HepG2 (cell line): ENCODE measurements at regions not wholly inside any gene's neighbourhood (a gene's known extent, or its start where the extent isn't known, plus 50 kb on each side); places are given as distances from the start of the nearest gene placed in this dataset.

ENCODE experiments used
- ATF7-NPFF ChIP-seq: sonication (generic); formaldehyde crosslinking; IDR thresholded peaks from 2 replicates; pipeline ENCODE4 v1.8.1; 2023; ENCODE audit warnings: mild to moderate bottlenecking, low read depth, missing genetic modification reagents, moderate library complexity
- BORCS8-MEF2B ChIP-seq: sonication (generic); formaldehyde crosslinking; IDR thresholded peaks from 2 replicates; pipeline ENCODE4 v1.8.0; 2022; ENCODE audit warnings: mild to moderate bottlenecking, missing genetic modification reagents
- EP300 ChIP-seq, 3 experiments: sonication (generic) in 1 of 3; formaldehyde crosslinking in 1 of 3; IDR thresholded peaks; 2 replicates each; pipeline versions ENCODE4 v1.5.1 to v1.6.1; 2011 to 2020; ENCODE audit warnings: low read depth in 2 of 3, low read length in 2 of 3, borderline replicate concordance in 1 of 3, improper control_type of control experiment in 1 of 3, mild to moderate bottlenecking in 1 of 3, missing genetic modification reagents in 1 of 3, moderate library complexity in 1 of 3
- FOXO1 ChIP-seq: sonication (generic); formaldehyde crosslinking; IDR thresholded peaks from 2 replicates; pipeline ENCODE4 v1.4.0; 2020; ENCODE audit warnings: missing genetic modification reagents
- GTF3A ChIP-seq: sonication (generic); formaldehyde crosslinking; conservative IDR thresholded peaks from 2 replicates; pipeline ENCODE4 v1.4.0; 2020; ENCODE audit warnings: mild to moderate bottlenecking, missing genetic modification reagents
- HDAC6 ChIP-seq: fragments of 200-600 bp; sonication (generic); IDR thresholded peaks from 2 replicates; pipeline ENCODE4 v1.7.0; 2017; ENCODE audit warnings: mild to moderate bottlenecking, antibody characterized with exemption, low read length, low read depth
- HNF4A ChIP-seq: sonication (generic); formaldehyde crosslinking; IDR thresholded peaks from 2 replicates; pipeline ENCODE4 v1.4.0; 2020; ENCODE audit warnings: missing genetic modification reagents
- HNF4G ChIP-seq, 2 experiments: sonication (generic) in 1 of 2; formaldehyde crosslinking in 1 of 2; IDR thresholded peaks; 2 replicates each; pipeline versions ENCODE4 v1.4.0 to v1.6.1; 2011 to 2020; ENCODE audit warnings: borderline replicate concordance in 2 of 2, low read depth in 2 of 2, mild to moderate bottlenecking in 2 of 2, low read length in 1 of 2, missing genetic modification reagents in 1 of 2, moderate library complexity in 1 of 2
- HOXA3 ChIP-seq: sonication (generic); formaldehyde crosslinking; IDR thresholded peaks from 2 replicates; pipeline ENCODE4 v1.5.0; 2020; ENCODE audit warnings: missing genetic modification reagents
- MAX ChIP-seq: IDR thresholded peaks from 2 replicates; pipeline ENCODE4 v1.6.1; 2012; ENCODE audit warnings: inconsistent platforms
- NFIB ChIP-seq: sonication (generic); formaldehyde crosslinking; IDR thresholded peaks from 2 replicates; pipeline ENCODE4 v1.9.0; 2021; ENCODE audit warnings: missing genetic modification reagents, mild to moderate bottlenecking, borderline replicate concordance
- PATZ1 ChIP-seq: sonication (generic); formaldehyde crosslinking; IDR thresholded peaks from 2 replicates; pipeline ENCODE4 v1.4.0; 2020; ENCODE audit warnings: missing genetic modification reagents
- PRMT3 ChIP-seq: sonication (generic); formaldehyde crosslinking; IDR thresholded peaks from 2 replicates; pipeline ENCODE4 v1.8.1; 2022; ENCODE audit warnings: low read depth, mild to moderate bottlenecking, moderate library complexity, missing genetic modification reagents, borderline replicate concordance
- SRY ChIP-seq: sonication (generic); formaldehyde crosslinking; IDR thresholded peaks from 2 replicates; pipeline ENCODE4 v1.8.0; 2022; ENCODE audit warnings: mild to moderate bottlenecking, missing genetic modification reagents
- TBL1XR1 ChIP-seq: fragments of 150-350 bp; IDR thresholded peaks from 2 replicates; pipeline ENCODE4 v1.6.1; 2014; ENCODE audit warnings: borderline replicate concordance, low read length; ENCODE audit not compliant: partially characterized antibody
- ZBTB37 ChIP-seq: sonication (generic); formaldehyde crosslinking; IDR thresholded peaks from 2 replicates; pipeline ENCODE4 v1.4.0; 2020; ENCODE audit warnings: mild to moderate bottlenecking, missing genetic modification reagents
- ZNF205 ChIP-seq: IDR thresholded peaks from 2 replicates; pipeline ENCODE4 v1.6.1; 2018; ENCODE audit warnings: missing biosample characterization, missing genetic modification reagents
- ZNF253 ChIP-seq: sonication (generic); formaldehyde crosslinking; IDR thresholded peaks from 2 replicates; pipeline ENCODE4 v1.8.0; 2022; ENCODE audit warnings: mild to moderate bottlenecking, missing genetic modification reagents, borderline replicate concordance
- ZNF383 ChIP-seq: sonication (generic); formaldehyde crosslinking; IDR thresholded peaks from 2 replicates; pipeline ENCODE4 v1.4.0; 2020; ENCODE audit warnings: missing genetic modification reagents, mild to moderate bottlenecking, borderline replicate concordance
- ZNF570 ChIP-seq: sonication (generic); formaldehyde crosslinking; IDR thresholded peaks from 2 replicates; pipeline ENCODE4 v1.4.0; 2020; ENCODE audit warnings: mild to moderate bottlenecking, missing genetic modification reagents, borderline replicate concordance
- ZNF660 ChIP-seq: sonication (generic); formaldehyde crosslinking; IDR thresholded peaks from 2 replicates; pipeline ENCODE4 v1.5.1; 2020; ENCODE audit warnings: mild to moderate bottlenecking, low read depth, missing genetic modification reagents, borderline replicate concordance
- ZNF720 ChIP-seq: sonication (generic); formaldehyde crosslinking; IDR thresholded peaks from 2 replicates; pipeline ENCODE4 v1.4.0; 2020; ENCODE audit warnings: missing genetic modification reagents
- ZNF761 ChIP-seq: sonication (generic); formaldehyde crosslinking; conservative IDR thresholded peaks from 2 replicates; pipeline ENCODE4 v1.4.0; 2020; ENCODE audit warnings: mild to moderate bottlenecking, missing genetic modification reagents

GRCh38 chr19:56976995-56977906, 136.7 kb upstream of the PEG3 start (continued):
- TF ChIP-seq NFIB (CRISPR knock-in tag) (no peak), ZNF761 (CRISPR knock-in tag) (0 out of 2 replicates have a peak, but pooled peaks have one; percentile 16), PATZ1 (peak; percentile 44; the same call in 1 of the 2 replicates), GTF3A (CRISPR knock-in tag) (0 out of 2 replicates have a peak, but pooled peaks have one; percentile 27), PRMT3 (no peak), ATF7-NPFF (CRISPR knock-in tag) (no peak), TBL1XR1 (no peak), ZNF383 (CRISPR knock-in tag) (0 out of 2 replicates have a peak, but pooled peaks have one; percentile 62), ZNF205 (CRISPR knock-in tag) (no peak), ZBTB37 (0 out of 2 replicates have a peak, but pooled peaks have one; percentile 51), HNF4A (CRISPR knock-in tag) (peak; percentile 91), HOXA3 (no peak; the same call in 1 of the 2 replicates), ZNF253 (no peak), ZNF660 (CRISPR knock-in tag) (no peak), ZNF570 (0 out of 2 replicates have a peak, but pooled peaks have one; percentile 44), FOXO1 (CRISPR knock-in tag) (peak; percentile 69; the same call in 1 of the 2 replicates), HNF4G (IDR thresholded peaks at IDR 0.05; ENCODE audit: borderline replicate concordance, low read depth, low read length) (peak; percentile 68), HNF4G (CRISPR knock-in tag; IDR thresholded peaks at IDR 0.05; ENCODE audit: borderline replicate concordance, low read depth) (no peak; the same call in 1 of the 2 replicates), HDAC6 (no peak), ZNF720 (CRISPR knock-in tag) (no peak), EP300 (IDR thresholded peaks at IDR 0.05; ENCODE audit: low read depth in 2 of 2, low read length in 2 of 2) (peak in 1 of 2 experiments; percentile 86; a peak in 2 of 4 replicates), EP300 (CRISPR knock-in tag; IDR thresholded peaks at IDR 0.05; ENCODE audit: borderline replicate concordance) (peak; percentile 80), BORCS8-MEF2B (CRISPR knock-in tag) (no peak), MAX (peak; percentile 37; the same call in 1 of the 2 replicates), SRY (CRISPR knock-in tag) (0 out of 2 replicates have a peak, but pooled peaks have one; percentile 32)
